ENCODE measurements at regions not wholly inside any gene's neighbourhood (a gene's known extent, or its start where the extent isn't known, plus 50 kb on each side); places are given as distances from the start of the nearest gene placed in this dataset.
"Not testable (repeated sequence)": the region's sequence is repeated elsewhere in the genome, so short reads cannot be mapped to it uniquely, and the experiment has no call there.

GRCh38 chr15:62899090-62899493, 143.5 kb upstream of the TPM1 start:
- Histone ChIP-seq H3K4me1 (ENCODE audit: control insufficient read depth, insufficient read depth, low read length) (peaks cover 4% of the 10 kb centered on the region), H3K4me3 (ENCODE audit: low read length) (no peak overlapping the region), H3K36me3 (ENCODE audit: control insufficient read depth, insufficient read depth, low read length) (no peaks in the 10 kb centered on the region), H3K27me3 (ENCODE audit: control insufficient read depth, insufficient read depth, low read length) (no peaks in the 10 kb centered on the region), H3K9me3 (ENCODE audit: control insufficient read depth, insufficient read depth, low read length) (no peaks in the 10 kb centered on the region), H3K27ac (ENCODE audit: low read length) (no peak overlapping the region)
- no peak for DNase-seq (ENCODE audit: low read depth, low spot score)
- no CpG with 5 or more reads among the region's 2 CpGs for WGBS (ENCODE audit: insufficient coverage, insufficient read length)

DNA sequence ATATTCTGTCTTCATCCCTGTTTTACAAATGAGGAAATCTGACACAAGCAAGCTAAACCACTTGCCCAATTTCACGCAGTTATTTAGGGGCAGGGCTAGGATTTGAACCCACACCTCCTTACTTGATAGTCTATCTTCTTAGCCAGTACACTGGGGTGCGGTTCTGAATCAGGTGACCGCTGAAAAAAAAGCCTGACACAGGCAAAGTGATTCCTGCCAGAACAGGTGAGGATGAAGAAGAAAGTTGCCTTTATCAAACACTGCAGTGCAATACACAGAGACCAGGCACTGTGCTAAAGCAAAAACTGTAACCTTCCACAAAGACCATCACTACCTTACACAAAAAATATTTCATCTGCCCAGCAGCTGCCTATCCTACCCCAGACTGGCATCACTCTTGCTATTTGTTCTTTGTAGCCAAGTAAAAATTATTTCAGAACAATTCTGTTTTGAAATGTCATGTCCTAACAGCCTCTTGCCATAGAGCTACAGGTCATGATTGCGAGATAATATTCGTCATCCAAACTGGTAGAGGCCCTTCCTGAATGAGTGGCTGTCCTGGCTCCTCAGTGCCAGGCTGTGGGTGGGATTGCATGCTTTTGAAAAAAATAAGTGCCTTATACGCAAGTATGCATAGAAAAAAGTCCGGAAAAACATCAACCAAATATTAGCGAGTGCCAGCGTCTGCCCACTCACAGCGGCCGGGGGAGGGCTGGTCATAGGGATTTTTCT, 142.3 kb upstream of the TPM1 start:
- no peak for DNase-seq (ENCODE audit: low read depth, low spot score)
- no CpG with 5 or more reads among the region's 11 CpGs for WGBS (ENCODE audit: insufficient coverage, insufficient read length)
- Histone ChIP-seq H3K9me3 (ENCODE audit: control insufficient read depth, insufficient read depth, low read length) (no peaks in the 10 kb centered on the region), H3K36me3 (ENCODE audit: control insufficient read depth, insufficient read depth, low read length) (no peaks in the 10 kb centered on the region), H3K4me3 (ENCODE audit: low read length) (no peak overlapping the region), H3K27me3 (ENCODE audit: control insufficient read depth, insufficient read depth, low read length) (no peaks in the 10 kb centered on the region), H3K27ac (ENCODE audit: low read length) (no peak overlapping the region), H3K4me1 (ENCODE audit: control insufficient read depth, insufficient read depth, low read length) (peaks cover 4% of the 10 kb centered on the region)

DNA sequence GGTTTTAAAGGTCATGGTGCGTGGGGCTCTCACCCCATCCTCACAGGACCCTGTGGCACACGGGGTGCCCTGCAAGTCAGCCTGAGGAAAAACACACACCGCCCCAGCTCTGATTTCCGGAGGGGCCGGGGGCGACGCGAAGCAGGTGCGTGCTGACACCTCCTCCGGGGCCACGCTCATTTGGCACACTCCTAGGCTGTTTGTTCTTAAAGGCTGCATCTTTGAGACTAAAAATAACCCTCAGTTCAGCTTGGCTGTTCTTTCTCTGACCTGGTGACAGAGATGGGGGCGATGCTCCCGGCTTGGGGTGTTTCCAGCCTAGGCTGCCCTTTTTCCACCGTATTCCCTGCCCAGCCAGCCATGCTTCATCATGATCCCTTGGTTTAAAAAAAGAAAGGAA, 141.5 kb upstream of the TPM1 start:
- DNase-seq (ENCODE audit: low read depth, low spot score) = no peak
- Histone ChIP-seq H3K36me3 (ENCODE audit: control insufficient read depth, insufficient read depth, low read length) (no peaks in the 10 kb centered on the region), H3K27ac (ENCODE audit: low read length) (no peak overlapping the region), H3K4me3 (ENCODE audit: low read length) (no peak overlapping the region), H3K4me1 (ENCODE audit: control insufficient read depth, insufficient read depth, low read length) (peaks cover 3% of the 10 kb centered on the region), H3K9me3 (ENCODE audit: control insufficient read depth, insufficient read depth, low read length) (no peaks in the 10 kb centered on the region), H3K27me3 (ENCODE audit: control insufficient read depth, insufficient read depth, low read length) (no peaks in the 10 kb centered on the region)
- no CpG with 5 or more reads among the region's 14 CpGs for WGBS (ENCODE audit: insufficient coverage, insufficient read length)

- H3K36me3 ChIP-seq (ENCODE audit: control insufficient read depth, insufficient read depth, low read length) = no peaks in the 10 kb centered on the region
- H3K4me1 ChIP-seq (ENCODE audit: control insufficient read depth, insufficient read depth, low read length) = no peaks in the 10 kb centered on the region; the same call in 1 of the 2 replicates
- WGBS (ENCODE audit: insufficient coverage, insufficient read length) = no CpG with 5 or more reads among the region's 9 CpGs
- no peak overlapping the region for H3K4me3 ChIP-seq (ENCODE audit: low read length)
- no peak for DNase-seq (ENCODE audit: low read depth, low spot score)
- H3K9me3 ChIP-seq (ENCODE audit: control insufficient read depth, insufficient read depth, low read length) = no peaks in the 10 kb centered on the region
- no peak overlapping the region for H3K27ac ChIP-seq (ENCODE audit: low read length)
- H3K27me3 ChIP-seq (ENCODE audit: control insufficient read depth, insufficient read depth, low read length) = no peaks in the 10 kb centered on the region
Observed at GRCh38 chr15:62901909-62902546, 140.5 kb upstream of the TPM1 start.

- Histone ChIP-seq H3K36me3 (ENCODE audit: control insufficient read depth, insufficient read depth, low read length) (no peaks in the 10 kb centered on the region), H3K9me3 (ENCODE audit: control insufficient read depth, insufficient read depth, low read length) (no peaks in the 10 kb centered on the region), H3K27ac (ENCODE audit: low read length) (no peak overlapping the region), H3K27me3 (ENCODE audit: control insufficient read depth, insufficient read depth, low read length) (no peaks in the 10 kb centered on the region), H3K4me3 (ENCODE audit: low read length) (no peak overlapping the region), H3K4me1 (ENCODE audit: control insufficient read depth, insufficient read depth, low read length) (no peaks in the 10 kb centered on the region; the same call in 1 of the 2 replicates)
- DNase-seq (ENCODE audit: low read depth, low spot score) = no peak
- no CpG with 5 or more reads among the region's 4 CpGs for WGBS (ENCODE audit: insufficient coverage, insufficient read length)
Observed at GRCh38 chr15:62902821-62903220, 139.7 kb upstream of the TPM1 start.

DNA sequence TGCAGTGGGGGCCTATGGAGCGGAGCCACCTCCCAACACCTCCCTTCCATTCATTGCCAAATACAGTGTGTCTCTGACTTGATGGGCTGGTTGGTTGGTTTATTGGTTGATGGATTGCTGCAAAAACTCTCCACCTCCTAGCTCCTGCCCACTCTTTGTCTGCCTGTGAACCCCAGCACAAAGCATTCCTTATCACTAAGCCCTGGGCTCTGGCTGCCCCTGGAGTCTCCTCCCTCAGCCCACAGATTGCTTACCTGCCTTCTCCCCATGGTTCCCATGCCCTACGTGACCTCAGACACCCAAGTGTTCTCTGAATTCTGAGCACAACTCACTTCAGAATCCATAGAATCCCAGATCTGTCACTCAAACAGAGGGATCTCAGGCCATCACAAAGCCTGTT, 139.1 kb upstream of the TPM1 start:
- Histone ChIP-seq H3K4me3 (ENCODE audit: low read length) (no peak overlapping the region), H3K27me3 (ENCODE audit: control insufficient read depth, insufficient read depth, low read length) (no peaks in the 10 kb centered on the region), H3K36me3 (ENCODE audit: control insufficient read depth, insufficient read depth, low read length) (no peaks in the 10 kb centered on the region), H3K4me1 (ENCODE audit: control insufficient read depth, insufficient read depth, low read length) (no peaks in the 10 kb centered on the region; the same call in 1 of the 2 replicates), H3K9me3 (ENCODE audit: control insufficient read depth, insufficient read depth, low read length) (no peaks in the 10 kb centered on the region), H3K27ac (ENCODE audit: low read length) (no peak overlapping the region)
- no peak for DNase-seq (ENCODE audit: low read depth, low spot score)
- no CpG with 5 or more reads among the region's 2 CpGs for WGBS (ENCODE audit: insufficient coverage, insufficient read length)

GRCh38 chr15:62904041-62904910, 138.3 kb upstream of the TPM1 start:
- Histone ChIP-seq H3K4me3 (ENCODE audit: low read length) (no peak overlapping the region), H3K27me3 (ENCODE audit: control insufficient read depth, insufficient read depth, low read length) (no peaks in the 10 kb centered on the region), H3K36me3 (ENCODE audit: control insufficient read depth, insufficient read depth, low read length) (no peaks in the 10 kb centered on the region), H3K27ac (ENCODE audit: low read length) (no peak overlapping the region), H3K9me3 (ENCODE audit: control insufficient read depth, insufficient read depth, low read length) (no peaks in the 10 kb centered on the region), H3K4me1 (ENCODE audit: control insufficient read depth, insufficient read depth, low read length) (no peaks in the 10 kb centered on the region; the same call in 1 of the 2 replicates)
- DNase-seq (ENCODE audit: low read depth, low spot score) = no peak
- no CpG with 5 or more reads among the region's 8 CpGs for WGBS (ENCODE audit: insufficient coverage, insufficient read length)

- Histone ChIP-seq H3K27ac (ENCODE audit: low read length) (no peak overlapping the region), H3K4me1 (ENCODE audit: control insufficient read depth, insufficient read depth, low read length) (no peaks in the 10 kb centered on the region; the same call in 1 of the 2 replicates), H3K27me3 (ENCODE audit: control insufficient read depth, insufficient read depth, low read length) (no peaks in the 10 kb centered on the region), H3K4me3 (ENCODE audit: low read length) (no peak overlapping the region), H3K36me3 (ENCODE audit: control insufficient read depth, insufficient read depth, low read length) (no peaks in the 10 kb centered on the region), H3K9me3 (ENCODE audit: control insufficient read depth, insufficient read depth, low read length) (no peaks in the 10 kb centered on the region)
- WGBS (ENCODE audit: insufficient coverage, insufficient read length) = no CpG with 5 or more reads among the region's 6 CpGs
- DNase-seq (ENCODE audit: low read depth, low spot score) = no peak
Observed at GRCh38 chr15:62906627-62907026, 135.9 kb upstream of the TPM1 start.

DNA sequence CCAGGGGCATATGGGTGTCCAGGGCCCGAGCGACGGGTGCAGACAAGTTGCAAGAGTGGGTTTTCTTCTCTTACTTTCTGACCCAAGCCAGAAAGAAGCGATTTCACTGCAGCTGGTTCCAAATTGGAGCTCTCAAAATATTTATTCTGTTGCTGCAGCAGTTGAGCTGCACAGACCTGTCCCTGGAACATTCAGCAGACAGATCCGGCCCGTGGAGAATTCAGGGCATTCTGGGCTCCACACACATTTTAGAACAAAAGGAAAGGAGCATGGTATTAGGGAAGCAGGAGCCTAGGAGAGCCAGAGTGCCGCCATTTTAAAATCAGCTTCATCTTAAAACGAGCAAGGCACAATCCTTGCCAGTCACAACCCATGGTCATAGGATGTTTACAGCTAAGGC, 135.3 kb upstream of the TPM1 start:
- no CpG with 5 or more reads among the region's 8 CpGs for WGBS (ENCODE audit: insufficient coverage, insufficient read length)
- Histone ChIP-seq H3K27me3 (ENCODE audit: control insufficient read depth, insufficient read depth, low read length) (no peaks in the 10 kb centered on the region), H3K4me3 (ENCODE audit: low read length) (no peak overlapping the region), H3K9me3 (ENCODE audit: control insufficient read depth, insufficient read depth, low read length) (no peaks in the 10 kb centered on the region), H3K27ac (ENCODE audit: low read length) (no peak overlapping the region), H3K36me3 (ENCODE audit: control insufficient read depth, insufficient read depth, low read length) (no peaks in the 10 kb centered on the region), H3K4me1 (ENCODE audit: control insufficient read depth, insufficient read depth, low read length) (no peaks in the 10 kb centered on the region; the same call in 1 of the 2 replicates)
- DNase-seq (ENCODE audit: low read depth, low spot score) = no peak

- not testable (repeated sequence) for DNase-seq (ENCODE audit: low read depth, low spot score); H3K4me3 ChIP-seq (ENCODE audit: low read length); H3K27me3 ChIP-seq (ENCODE audit: control insufficient read depth, insufficient read depth, low read length); H3K36me3 ChIP-seq (ENCODE audit: control insufficient read depth, insufficient read depth, low read length); H3K4me1 ChIP-seq (ENCODE audit: control insufficient read depth, insufficient read depth, low read length); H3K27ac ChIP-seq (ENCODE audit: low read length); H3K9me3 ChIP-seq (ENCODE audit: control insufficient read depth, insufficient read depth, low read length)
- WGBS (ENCODE audit: insufficient coverage, insufficient read length) = no CpG with 5 or more reads among the region's 5 CpGs
Observed at GRCh38 chr15:62908341-62908740, 134.2 kb upstream of the TPM1 start.
